HCT116 (cell line): ENCODE measurements at regions not wholly inside any gene's neighbourhood (a gene's known extent, or its start where the extent isn't known, plus 50 kb on each side); places are given as distances from the start of the nearest gene placed in this dataset.

Source experiments
- ELF1 ChIP-seq: IDR thresholded peaks from 2 replicates; pipeline ENCODE4 v1.6.1; 2012; ENCODE audit warnings: low read depth, borderline replicate concordance
- EZH2 ChIP-seq: fragments of 200-600 bp; sonication (generic); IDR thresholded peaks from 2 replicates; pipeline ENCODE4 v1.6.1; 2017; ENCODE audit warnings: antibody characterized with exemption, mixed run types
- EZH2phosphoT487 ChIP-seq: fragments of 200-600 bp; IDR thresholded peaks from 2 replicates; pipeline ENCODE4 v1.6.1; 2018; ENCODE audit warnings: antibody characterized with exemption, borderline replicate concordance
- FOSL1 ChIP-seq: IDR thresholded peaks from 2 replicates; pipeline ENCODE4 v1.6.1; 2012; ENCODE audit warnings: low read depth
- JUND ChIP-seq: IDR thresholded peaks from 2 replicates; pipeline ENCODE4 v1.6.1; 2012
- POLR2A ChIP-seq: IDR thresholded peaks from 2 replicates; pipeline ENCODE4 v1.7.0; 2011; ENCODE audit warnings: borderline replicate concordance; ENCODE audit not compliant: insufficient read depth, insufficient read length; ENCODE audit errors: extremely low read depth
- SP1 ChIP-seq: IDR thresholded peaks from 2 replicates; pipeline ENCODE4 v1.6.1; 2012; ENCODE audit warnings: low read depth
- TCF7L2 ChIP-seq: IDR thresholded peaks from 2 replicates; pipeline ENCODE4 v1.7.0; 2011; ENCODE audit warnings: borderline replicate concordance, inconsistent platforms; ENCODE audit not compliant: insufficient read depth, insufficient read length; ENCODE audit errors: extremely low read depth
- YY1 ChIP-seq: IDR thresholded peaks from 2 replicates; pipeline ENCODE4 v1.6.1; 2011; ENCODE audit warnings: low read length, low read depth, moderate library complexity, mild to moderate bottlenecking; ENCODE audit not compliant: insufficient replicate concordance; ENCODE audit errors: extremely low read depth
- ZNF274 ChIP-seq: fragments of 200-500 bp; sonication (Bioruptor generic); IDR thresholded peaks from 2 replicates; pipeline ENCODE4 v1.6.1; 2014; ENCODE audit warnings: mild to moderate bottlenecking, low read depth, low read length, inconsistent platforms
- TF ChIP-seq, protein P1 (sequence below): IDR thresholded peaks from 2 replicates; pipeline ENCODE4 v1.6.1; 2012
- TF ChIP-seq, protein P2 (sequence below), 3 experiments: fragments of 200-600 bp in 1 of 3; sonication (generic) in 1 of 3; IDR thresholded peaks in 2 of 3; conservative IDR thresholded peaks in 1 of 3; 2 replicates each; pipeline ENCODE4 v1.5.1; 2012 to 2017; ENCODE audit warnings: low read depth in 2 of 3, low read length in 2 of 3, antibody characterized with exemption in 1 of 3, borderline replicate concordance in 1 of 3, control low read depth in 1 of 3, mild to moderate bottlenecking in 1 of 3, mixed read lengths in 1 of 3, mixed run types in 1 of 3, moderate library complexity in 1 of 3; ENCODE audit not compliant: insufficient read depth in 1 of 3
- TF ChIP-seq, protein P3 (sequence below): IDR thresholded peaks from 2 replicates; pipeline ENCODE4 v1.6.1; 2011; ENCODE audit warnings: mild to moderate bottlenecking, low read length, moderate library complexity; ENCODE audit not compliant: insufficient replicate concordance; ENCODE audit errors: extremely low read depth
- TF ChIP-seq, protein P4 (sequence below): IDR thresholded peaks from 2 replicates; pipeline ENCODE4 v1.6.1; 2012; ENCODE audit warnings: low read depth

DNA sequence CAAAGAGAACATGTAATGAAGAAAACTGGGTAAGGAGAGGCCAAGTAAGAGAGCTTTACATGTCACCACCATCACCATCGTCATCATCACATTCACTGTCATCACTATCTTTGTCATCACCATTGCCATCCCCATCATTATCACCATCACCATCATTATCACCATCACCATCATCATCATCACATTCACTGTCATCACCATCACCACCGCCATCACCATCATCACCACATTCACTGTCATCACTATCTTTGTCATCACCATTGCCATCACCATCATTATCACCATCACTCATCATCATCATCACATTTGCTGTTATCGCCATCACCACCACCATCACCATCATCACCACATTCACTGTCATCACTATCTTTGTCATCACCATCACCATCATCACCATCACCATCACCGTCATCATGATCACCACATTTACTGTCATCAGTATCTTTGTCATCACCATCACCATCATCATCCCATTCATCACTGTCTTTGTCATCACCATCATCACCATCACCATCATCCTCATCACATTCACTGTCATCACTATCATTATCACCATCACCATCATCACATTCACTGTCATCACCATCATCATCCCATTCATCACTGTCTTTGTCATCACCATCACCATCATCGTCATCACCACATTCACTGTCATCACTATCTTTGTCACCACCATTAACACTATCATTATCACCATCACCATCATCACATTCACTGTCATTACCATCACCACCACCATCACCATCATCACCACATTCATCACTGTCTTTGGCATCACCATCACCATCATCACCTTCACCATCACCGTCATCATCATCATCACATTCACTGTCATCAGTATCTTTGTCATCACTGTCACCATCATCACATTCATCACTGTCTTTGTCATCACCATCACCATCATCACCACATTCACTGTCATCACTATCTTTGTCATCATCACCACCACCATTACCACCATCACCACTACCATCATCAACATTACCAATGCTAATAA is 172.3 kb downstream of the ERMARD start:
- TF ChIP-seq, protein P1, sequence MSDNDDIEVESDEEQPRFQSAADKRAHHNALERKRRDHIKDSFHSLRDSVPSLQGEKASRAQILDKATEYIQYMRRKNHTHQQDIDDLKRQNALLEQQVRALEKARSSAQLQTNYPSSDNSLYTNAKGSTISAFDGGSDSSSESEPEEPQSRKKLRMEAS: no peak
- TF ChIP-seq EZH2: no peak
- no peak for TF ChIP-seq ELF1
- TF ChIP-seq, protein P2, sequence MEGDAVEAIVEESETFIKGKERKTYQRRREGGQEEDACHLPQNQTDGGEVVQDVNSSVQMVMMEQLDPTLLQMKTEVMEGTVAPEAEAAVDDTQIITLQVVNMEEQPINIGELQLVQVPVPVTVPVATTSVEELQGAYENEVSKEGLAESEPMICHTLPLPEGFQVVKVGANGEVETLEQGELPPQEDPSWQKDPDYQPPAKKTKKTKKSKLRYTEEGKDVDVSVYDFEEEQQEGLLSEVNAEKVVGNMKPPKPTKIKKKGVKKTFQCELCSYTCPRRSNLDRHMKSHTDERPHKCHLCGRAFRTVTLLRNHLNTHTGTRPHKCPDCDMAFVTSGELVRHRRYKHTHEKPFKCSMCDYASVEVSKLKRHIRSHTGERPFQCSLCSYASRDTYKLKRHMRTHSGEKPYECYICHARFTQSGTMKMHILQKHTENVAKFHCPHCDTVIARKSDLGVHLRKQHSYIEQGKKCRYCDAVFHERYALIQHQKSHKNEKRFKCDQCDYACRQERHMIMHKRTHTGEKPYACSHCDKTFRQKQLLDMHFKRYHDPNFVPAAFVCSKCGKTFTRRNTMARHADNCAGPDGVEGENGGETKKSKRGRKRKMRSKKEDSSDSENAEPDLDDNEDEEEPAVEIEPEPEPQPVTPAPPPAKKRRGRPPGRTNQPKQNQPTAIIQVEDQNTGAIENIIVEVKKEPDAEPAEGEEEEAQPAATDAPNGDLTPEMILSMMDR (IDR thresholded peaks at IDR 0.05 in 2 of 3, conservative IDR thresholded peaks at IDR 0.05 in 1 of 3; ENCODE audit: borderline replicate concordance in 1 of 3, insufficient read depth in 1 of 3, low read depth in 2 of 3, low read length in 2 of 3): no peak
- TF ChIP-seq POLR2A: no peak
- TF ChIP-seq SP1: no peak
- no peak for TF ChIP-seq TCF7L2
- TF ChIP-seq EZH2phosphoT487: no peak
- TF ChIP-seq, protein P3, sequence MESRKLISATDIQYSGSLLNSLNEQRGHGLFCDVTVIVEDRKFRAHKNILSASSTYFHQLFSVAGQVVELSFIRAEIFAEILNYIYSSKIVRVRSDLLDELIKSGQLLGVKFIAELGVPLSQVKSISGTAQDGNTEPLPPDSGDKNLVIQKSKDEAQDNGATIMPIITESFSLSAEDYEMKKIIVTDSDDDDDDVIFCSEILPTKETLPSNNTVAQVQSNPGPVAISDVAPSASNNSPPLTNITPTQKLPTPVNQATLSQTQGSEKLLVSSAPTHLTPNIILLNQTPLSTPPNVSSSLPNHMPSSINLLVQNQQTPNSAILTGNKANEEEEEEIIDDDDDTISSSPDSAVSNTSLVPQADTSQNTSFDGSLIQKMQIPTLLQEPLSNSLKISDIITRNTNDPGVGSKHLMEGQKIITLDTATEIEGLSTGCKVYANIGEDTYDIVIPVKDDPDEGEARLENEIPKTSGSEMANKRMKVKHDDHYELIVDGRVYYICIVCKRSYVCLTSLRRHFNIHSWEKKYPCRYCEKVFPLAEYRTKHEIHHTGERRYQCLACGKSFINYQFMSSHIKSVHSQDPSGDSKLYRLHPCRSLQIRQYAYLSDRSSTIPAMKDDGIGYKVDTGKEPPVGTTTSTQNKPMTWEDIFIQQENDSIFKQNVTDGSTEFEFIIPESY: no peak
- TF ChIP-seq YY1: no peak
- no peak for TF ChIP-seq JUND
- TF ChIP-seq, protein P4, sequence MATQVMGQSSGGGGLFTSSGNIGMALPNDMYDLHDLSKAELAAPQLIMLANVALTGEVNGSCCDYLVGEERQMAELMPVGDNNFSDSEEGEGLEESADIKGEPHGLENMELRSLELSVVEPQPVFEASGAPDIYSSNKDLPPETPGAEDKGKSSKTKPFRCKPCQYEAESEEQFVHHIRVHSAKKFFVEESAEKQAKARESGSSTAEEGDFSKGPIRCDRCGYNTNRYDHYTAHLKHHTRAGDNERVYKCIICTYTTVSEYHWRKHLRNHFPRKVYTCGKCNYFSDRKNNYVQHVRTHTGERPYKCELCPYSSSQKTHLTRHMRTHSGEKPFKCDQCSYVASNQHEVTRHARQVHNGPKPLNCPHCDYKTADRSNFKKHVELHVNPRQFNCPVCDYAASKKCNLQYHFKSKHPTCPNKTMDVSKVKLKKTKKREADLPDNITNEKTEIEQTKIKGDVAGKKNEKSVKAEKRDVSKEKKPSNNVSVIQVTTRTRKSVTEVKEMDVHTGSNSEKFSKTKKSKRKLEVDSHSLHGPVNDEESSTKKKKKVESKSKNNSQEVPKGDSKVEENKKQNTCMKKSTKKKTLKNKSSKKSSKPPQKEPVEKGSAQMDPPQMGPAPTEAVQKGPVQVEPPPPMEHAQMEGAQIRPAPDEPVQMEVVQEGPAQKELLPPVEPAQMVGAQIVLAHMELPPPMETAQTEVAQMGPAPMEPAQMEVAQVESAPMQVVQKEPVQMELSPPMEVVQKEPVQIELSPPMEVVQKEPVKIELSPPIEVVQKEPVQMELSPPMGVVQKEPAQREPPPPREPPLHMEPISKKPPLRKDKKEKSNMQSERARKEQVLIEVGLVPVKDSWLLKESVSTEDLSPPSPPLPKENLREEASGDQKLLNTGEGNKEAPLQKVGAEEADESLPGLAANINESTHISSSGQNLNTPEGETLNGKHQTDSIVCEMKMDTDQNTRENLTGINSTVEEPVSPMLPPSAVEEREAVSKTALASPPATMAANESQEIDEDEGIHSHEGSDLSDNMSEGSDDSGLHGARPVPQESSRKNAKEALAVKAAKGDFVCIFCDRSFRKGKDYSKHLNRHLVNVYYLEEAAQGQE: no peak
- TF ChIP-seq ZNF274: no peak
- TF ChIP-seq FOSL1: no peak
